ENCODE measurements at regions not wholly inside any gene's neighbourhood (a gene's known extent, or its start where the extent isn't known, plus 50 kb on each side); places are given as distances from the start of the nearest gene placed in this dataset.
"Not testable (repeated sequence)": the region's sequence is repeated elsewhere in the genome, so short reads cannot be mapped to it uniquely, and the experiment has no call there.

GRCh38 chr4:92014067-92014466 lies 289.7 kb upstream of the GRID2 start:
- no peak for DNase-seq

GRCh38 chr4:92021203-92021602 lies 282.6 kb upstream of the GRID2 start:
- DNase-seq, result no peak

- DNase-seq, result no peak
These were observed 282.0 kb upstream of the GRID2 start for GRCh38 chr4:92021788-92022187.

GRCh38 chr4:92028830-92029229 lies 274.9 kb upstream of the GRID2 start:
- not testable (repeated sequence) for DNase-seq

- no peak for DNase-seq
These were observed 271.9 kb upstream of the GRID2 start for GRCh38 chr4:92031825-92032224.

- DNase-seq, result no peak
These were observed 268.1 kb upstream of the GRID2 start for GRCh38 chr4:92035666-92036065.

- DNase-seq, result no peak
These were observed 258.0 kb upstream of the GRID2 start for GRCh38 chr4:92045718-92046117.

GRCh38 chr4:92047209-92047875 lies 256.4 kb upstream of the GRID2 start:
- DNase-seq, result no peak

- no peak for DNase-seq
These were observed 252.9 kb upstream of the GRID2 start for GRCh38 chr4:92050875-92051274.

GRCh38 chr4:92059615-92060014 lies 244.2 kb upstream of the GRID2 start:
- no peak for DNase-seq

- no peak for DNase-seq
These were observed 243.4 kb upstream of the GRID2 start for GRCh38 chr4:92060333-92060732.

- DNase-seq, result no peak
These were observed 239.2 kb upstream of the GRID2 start for GRCh38 chr4:92064574-92064973.

GRCh38 chr4:92066485-92066884 lies 237.3 kb upstream of the GRID2 start:
- DNase-seq, result no peak

GRCh38 chr4:92071587-92071986 lies 232.2 kb upstream of the GRID2 start:
- no peak for DNase-seq

GRCh38 chr4:92074839-92075238 lies 228.9 kb upstream of the GRID2 start:
- DNase-seq, result no peak

GRCh38 chr4:92090887-92091286 lies 212.9 kb upstream of the GRID2 start:
- no peak for DNase-seq

- DNase-seq, result no peak
These were observed 212.4 kb upstream of the GRID2 start for GRCh38 chr4:92091335-92091734.

- no peak for DNase-seq
These were observed 203.9 kb upstream of the GRID2 start for GRCh38 chr4:92099861-92100260.

GRCh38 chr4:92100975-92101374 lies 202.8 kb upstream of the GRID2 start:
- no peak for DNase-seq

- peak; percentile 24 for DNase-seq
These were observed 202.0 kb upstream of the GRID2 start for GRCh38 chr4:92101737-92102172.

- no peak for DNase-seq
These were observed 199.3 kb upstream of the GRID2 start for GRCh38 chr4:92104506-92104905.

- DNase-seq, result no peak
These were observed 196.9 kb upstream of the GRID2 start for GRCh38 chr4:92106816-92107215.

- DNase-seq, result no peak
These were observed 192.3 kb upstream of the GRID2 start for GRCh38 chr4:92111493-92111892.

- DNase-seq, result no peak
These were observed 191.0 kb upstream of the GRID2 start for GRCh38 chr4:92112805-92113204.

All from skin of body (tissue), 1 donor.